Esophagus muscularis mucosa (tissue), 4 donors: ENCODE measurements at regions not wholly inside any gene's neighbourhood (a gene's known extent, or its start where the extent isn't known, plus 50 kb on each side); places are given as distances from the start of the nearest gene placed in this dataset.

Experiments
- DNase-seq: peaks from one replicate; pipeline ENCODE4 v3.0.0-alpha.2; 2017; ENCODE audit errors: extremely low spot score
- H3K27ac ChIP-seq, 4 donors: fragments of 200-600 bp; sonication (generic); replicated peaks in 1 of 4; 1 replicate in 3 of 4; 2 replicates in 1 of 4; pipeline ENCODE4 v1.5.1; 2016 to 2019; ENCODE audit warnings: mild to moderate bottlenecking in 1 of 4
- H3K27me3 ChIP-seq, 4 donors: fragments of 200-600 bp; sonication (generic); one replicate each; pipeline versions ENCODE4 v1.5.1 to v1.6.0; 2016 to 2019
- H3K36me3 ChIP-seq, 4 donors: fragments of 200-600 bp; sonication (generic); one replicate each; pipeline ENCODE4 v1.5.1; 2016 to 2019
- H3K4me1 ChIP-seq, 4 donors: fragments of 200-600 bp; sonication (generic); one replicate each; pipeline ENCODE4 v1.5.1; 2016 to 2019
- H3K4me3 ChIP-seq, 4 donors: fragments of 200-600 bp; sonication (generic); 1 replicate in 2 of 4; 2 replicates in 2 of 4; pipeline ENCODE4 v1.5.1; 2016 to 2019; ENCODE audit warnings: mild to moderate bottlenecking in 4 of 4, moderate library complexity in 1 of 4
- H3K9me3 ChIP-seq, 4 donors: fragments of 200-600 bp; sonication (generic); 1 replicate in 3 of 4; 2 replicates in 1 of 4; pipeline ENCODE4 v1.5.1; 2016 to 2019
- CTCF ChIP-seq, 3 experiments: fragments of 200-600 bp in 2 of 3; fragments of 450-650 bp in 1 of 3; sonication (generic) in 2 of 3; IDR thresholded peaks; one replicate each; pipeline ENCODE4 v1.5.1; 2017 to 2019; ENCODE audit warnings: antibody characterized with exemption in 3 of 3, mild to moderate bottlenecking in 2 of 3, moderate library complexity in 1 of 3
- EP300 ChIP-seq: sonication (generic); formaldehyde crosslinking; IDR thresholded peaks from one replicate; pipeline ENCODE4 v1.6.1; 2017; ENCODE audit warnings: antibody characterized with exemption
- POLR2A ChIP-seq: fragments of 450-650 bp; IDR thresholded peaks from one replicate; pipeline ENCODE4 v1.6.1; 2017; ENCODE audit warnings: antibody characterized with exemption, moderate library complexity, mild to moderate bottlenecking, low read depth
- POLR2AphosphoS5 ChIP-seq, 2 donors: sonication (generic); formaldehyde crosslinking; IDR thresholded peaks; one replicate each; pipeline ENCODE4 v1.6.1; 2017; ENCODE audit warnings: antibody characterized with exemption in 2 of 2
- WGBS: methylation state at CpG from one replicate; pipeline ENCODE4 v1.1.5; 2018; 5-methylcytosine and 5-hydroxymethylcytosine counted together
- intact Hi-C: fragments of 100-400 bp; cut with DNase I; formaldehyde crosslinking; loops from one replicate; pipeline ENCODE4 v1.15.1; 2023

GRCh38 chr5:105968981-105969380 lies 1701.8 kb downstream of the EFNA5 start:
- DNase-seq, result no peak

DNA sequence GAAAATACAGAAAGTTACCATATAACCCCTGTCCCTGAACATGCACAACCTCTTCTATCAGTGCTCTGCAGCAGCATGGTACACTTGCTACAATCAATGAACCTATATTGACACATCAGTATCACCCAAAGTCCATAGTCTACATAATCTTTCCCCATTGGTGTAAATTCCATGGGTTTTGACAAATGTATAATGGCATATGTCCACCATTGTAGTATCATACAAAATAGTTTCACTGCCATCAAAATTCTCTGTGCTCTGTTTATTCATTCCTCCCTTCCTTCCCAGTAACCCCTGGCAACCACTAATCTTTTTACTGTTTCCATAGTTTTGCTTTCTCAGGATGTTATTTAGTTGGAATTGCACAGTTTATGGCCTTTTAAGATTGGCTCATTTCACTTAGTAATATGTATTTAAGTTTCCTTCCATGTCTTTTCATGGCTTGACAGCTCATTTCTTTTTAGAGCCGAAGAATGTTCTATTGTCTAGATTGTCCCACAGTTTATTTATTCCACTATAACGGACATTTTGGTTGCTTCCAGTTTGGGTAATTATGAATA lies 1707.0 kb downstream of the EFNA5 start:
- no peak for DNase-seq
- Histone ChIP-seq H3K36me3 (no peaks in the 10 kb centered on the region), H3K27ac (no peak overlapping the region), H3K27me3 (no peaks in the 10 kb centered on the region), H3K4me1 (no peaks in the 10 kb centered on the region), H3K4me3 (no peak overlapping the region), H3K9me3 (no peaks in the 10 kb centered on the region)
- intact Hi-C loops, result no loop called here
- TF ChIP-seq POLR2A (no peak), EP300 (no peak), CTCF (IDR thresholded peaks at IDR 0.05) (no peak), POLR2AphosphoS5 (IDR thresholded peaks at IDR 0.05) (no peak)
- 42% methylated on average over 2 of the region's 2 CpGs for whole genome bisulfite sequencing

More at GRCh38 chr5:105968981-105969380, 1701.8 kb downstream of the EFNA5 start:
- intact Hi-C loops, result no loop called here
- H3K27me3 ChIP-seq, result no peaks in the 10 kb centered on the region
- no peaks in the 10 kb centered on the region for H3K36me3 ChIP-seq
- no peaks in the 10 kb centered on the region for H3K4me1 ChIP-seq
- TF ChIP-seq EP300 (no peak), POLR2A (no peak), POLR2AphosphoS5 (IDR thresholded peaks at IDR 0.05) (no peak), CTCF (IDR thresholded peaks at IDR 0.05) (no peak)
- H3K27ac ChIP-seq, result no peak overlapping the region
- 94% methylated on average over 3 of the region's 3 CpGs for WGBS
- no peaks in the 10 kb centered on the region for H3K9me3 ChIP-seq
- no peak overlapping the region for H3K4me3 ChIP-seq

GRCh38 chr5:105961572-105961971 lies 1709.2 kb downstream of the EFNA5 start:
- no peak overlapping the region for H3K4me3 ChIP-seq
- no peak for DNase-seq
- WGBS, result 85% methylated on average over 2 of the region's 2 CpGs
- TF ChIP-seq EP300 (no peak), POLR2AphosphoS5 (IDR thresholded peaks at IDR 0.05) (no peak), POLR2A (no peak), CTCF (IDR thresholded peaks at IDR 0.05) (no peak)
- intact Hi-C loops, result no loop called here
- no peaks in the 10 kb centered on the region for H3K9me3 ChIP-seq
- H3K27ac ChIP-seq, result no peak overlapping the region
- no peaks in the 10 kb centered on the region for H3K27me3 ChIP-seq
- H3K36me3 ChIP-seq, result no peaks in the 10 kb centered on the region
- H3K4me1 ChIP-seq, result no peaks in the 10 kb centered on the region

DNA sequence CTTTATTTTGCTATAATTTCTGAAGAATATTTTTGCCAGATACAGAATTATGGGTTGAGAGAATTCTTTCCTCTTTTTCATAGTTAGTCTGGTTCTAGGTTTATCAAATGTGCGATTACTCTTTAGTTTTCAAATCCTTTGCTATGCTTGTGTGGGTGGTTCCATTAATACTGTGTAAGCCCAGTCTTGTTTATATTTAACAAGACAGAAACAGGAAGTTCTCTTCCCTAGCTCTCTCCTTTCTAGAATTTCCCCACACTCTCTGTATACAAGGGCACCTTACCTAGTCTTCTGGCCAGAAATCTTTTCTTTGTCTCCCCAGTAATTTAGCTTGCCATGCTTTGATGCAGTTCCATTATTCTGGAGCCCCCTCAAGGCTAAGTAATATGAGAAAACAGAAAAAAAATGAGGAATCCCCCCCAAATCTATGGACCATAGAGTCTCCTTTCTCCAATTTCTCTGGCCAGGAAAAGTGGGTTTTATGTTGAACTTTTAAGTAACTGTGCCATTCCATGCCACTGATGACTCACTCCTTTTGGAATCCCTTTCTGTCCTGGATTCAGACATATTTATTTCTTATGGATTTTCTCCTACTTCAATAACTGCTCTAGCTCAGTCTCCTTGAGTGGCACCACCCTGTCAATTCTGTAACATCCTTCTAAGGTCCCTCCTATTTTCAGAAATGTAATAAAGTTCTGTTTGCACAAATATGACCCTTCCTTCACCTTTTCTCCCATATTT lies 1714.1 kb downstream of the EFNA5 start:
- DNase-seq, result no peak
- TF ChIP-seq POLR2AphosphoS5 (IDR thresholded peaks at IDR 0.05) (no peak), POLR2A (no peak), EP300 (no peak), CTCF (IDR thresholded peaks at IDR 0.05) (no peak)
- Histone ChIP-seq H3K27me3 (no peaks in the 10 kb centered on the region), H3K9me3 (no peaks in the 10 kb centered on the region), H3K4me1 (no peaks in the 10 kb centered on the region), H3K4me3 (no peak overlapping the region), H3K27ac (no peak overlapping the region), H3K36me3 (no peaks in the 10 kb centered on the region)
- 91% methylated on average over 1 of the region's 1 CpG for WGBS
- intact Hi-C loops, result no loop called here
